Fibroblast of villous mesenchyme (primary cell): ENCODE measurements at regions not wholly inside any gene's neighbourhood (a gene's known extent, or its start where the extent isn't known, plus 50 kb on each side); places are given as distances from the start of the nearest gene placed in this dataset. TPM values are rescaled to one million over a fixed set of nuclear protein-coding genes. Genes with fewer than 3 reads are reported as not detected.

Experiments
- small RNA-seq: library from RNA; depleted of rRNA; stranded (forward); fragments of <200 nt; gene quantifications from one replicate; pipeline ENCODE3, GENCODE V24; 2012

Small RNA genes lying in the stretch of these regions (small RNA-seq; reads per million reads assigned to genes)
- gene MTND5P40: not detected
- gene RF01182: not detected
- gene RN7SKP139: not detected
- gene RNU6-1014P: not detected
